H1 (cell line): ENCODE measurements at regions not wholly inside any gene's neighbourhood (a gene's known extent, or its start where the extent isn't known, plus 50 kb on each side); places are given as distances from the start of the nearest gene placed in this dataset.

ENCODE experiments used
- CTCF ChIA-PET: fragments of 300-600 bp; sonication (Branson Sonifier 250); formaldehyde crosslinking; loops from one replicate; lab custom pipeline; 2021; ENCODE audit not compliant: partially characterized antibody; lab: Charles Lee
- POLR2A ChIA-PET: fragments of 300-600 bp; sonication (Branson Sonifier 250); formaldehyde crosslinking; loops from one replicate; lab custom pipeline; 2021; ENCODE audit warnings: inconsistent platforms; ENCODE audit not compliant: partially characterized antibody; lab: Charles Lee
- DNase-seq, 2 experiments: peaks; one replicate each; pipeline versions ENCODE4 v3.0.0 to v3.0.0-alpha.2; 2010 to 2022; ENCODE audit warnings: low spot score in 2 of 2, low read depth in 1 of 2, mixed read lengths in 1 of 2
- FAIRE-seq: peaks from 2 replicates; lab custom pipeline; 2011; peaks lifted over from hg19 to GRCh38; lab: Jason Lieb, UNC
- H2AFZ ChIP-seq: 2 replicates; pipeline ENCODE4 v1.8.1; 2012; ENCODE audit warnings: low read length, inconsistent platforms
- H2AK5ac ChIP-seq: 2 replicates; pipeline ENCODE4 v1.6.1; 2013; ENCODE audit warnings: low read depth, low read length
- H2BK120ac ChIP-seq: replicated peaks from 2 replicates; pipeline ENCODE3; 2013; ENCODE audit warnings: low read depth, low read length, inconsistent platforms
- H2BK12ac ChIP-seq: 2 replicates; pipeline ENCODE4 v1.6.1; 2013; ENCODE audit warnings: low read depth, low read length
- H2BK15ac ChIP-seq: 2 replicates; pipeline ENCODE4 v1.6.1; 2013; ENCODE audit warnings: low read length
- H2BK20ac ChIP-seq: 2 replicates; pipeline ENCODE4 v1.6.1; 2013; ENCODE audit warnings: low read length
- H2BK5ac ChIP-seq: 2 replicates; pipeline ENCODE4 v1.6.1; 2013; ENCODE audit warnings: low read depth, low read length
- H3K14ac ChIP-seq: 2 replicates; pipeline ENCODE4 v1.6.1; 2013; ENCODE audit warnings: inconsistent platforms; ENCODE audit not compliant: insufficient read length
- H3K18ac ChIP-seq: 2 replicates; pipeline ENCODE4 v1.6.1; 2013; ENCODE audit warnings: low read length; ENCODE audit errors: extremely low read depth
- H3K23ac ChIP-seq: 2 replicates; pipeline ENCODE4 v1.6.1; 2013; ENCODE audit warnings: inconsistent platforms; ENCODE audit not compliant: insufficient read length
- H3K23me2 ChIP-seq: 2 replicates; pipeline ENCODE4 v1.6.1; 2013; ENCODE audit warnings: low read depth, low read length
- H3K27ac ChIP-seq: 2 replicates; pipeline ENCODE4 v1.6.1; 2011; ENCODE audit warnings: low read depth, low read length, inconsistent platforms
- H3K27me3 ChIP-seq, 4 experiments: replicated peaks in 1 of 4; 1 replicate in 1 of 4; 2 replicates in 3 of 4; pipeline versions ENCODE4 v1.6.1 to v1.8.1; 2011 to 2013; ENCODE audit warnings: low read length in 3 of 4, mild to moderate bottlenecking in 3 of 4, inconsistent platforms in 2 of 4, mixed read lengths in 2 of 4, moderate library complexity in 1 of 4; ENCODE audit not compliant: control insufficient read depth in 3 of 4, insufficient read depth in 3 of 4; ENCODE audit errors: extremely low read depth in 1 of 4
- H3K36me3 ChIP-seq, 4 experiments: 2 replicates each; pipeline versions ENCODE4 v1.6.1 to v1.8.1; 2011 to 2013; ENCODE audit warnings: mild to moderate bottlenecking in 4 of 4, low read length in 3 of 4, moderate library complexity in 2 of 4, control low read depth in 1 of 4, inconsistent platforms in 1 of 4; ENCODE audit not compliant: insufficient read depth in 4 of 4, control insufficient read depth in 2 of 4
- H3K4ac ChIP-seq: replicated peaks from 2 replicates; pipeline ENCODE3; 2013; ENCODE audit warnings: low read length, low read depth, mixed read lengths, inconsistent platforms; ENCODE audit not compliant: insufficient read length
- H3K4me1 ChIP-seq, 4 experiments: replicated peaks in 1 of 4; 1 replicate in 1 of 4; 2 replicates in 3 of 4; pipeline versions ENCODE4 v1.6.1 to v1.8.1; 2011 to 2013; ENCODE audit warnings: low read length in 3 of 4, inconsistent platforms in 2 of 4, mixed read lengths in 1 of 4; ENCODE audit not compliant: insufficient read depth in 4 of 4, control insufficient read depth in 3 of 4
- H3K4me2 ChIP-seq, 2 experiments: 2 replicates each; pipeline versions ENCODE4 v1.6.1 to v1.8.1; 2011 to 2013; ENCODE audit warnings: low read depth in 2 of 2, low read length in 2 of 2, control low read depth in 1 of 2, inconsistent platforms in 1 of 2, mild to moderate bottlenecking in 1 of 2; ENCODE audit not compliant: insufficient read depth in 1 of 2
- H3K4me3 ChIP-seq, 4 experiments: fragments of 200-600, 300-600 bp in 1 of 4; sonication (generic), shearing (Covaris generic), sonication (Bioruptor Twin) in 1 of 4; 2 replicates each; pipeline versions ENCODE4 v1.5.1 to v1.8.1; 2011 to 2016; ENCODE audit warnings: low read length in 4 of 4, low read depth in 3 of 4, control low read depth in 2 of 4, inconsistent platforms in 2 of 4, mild to moderate bottlenecking in 2 of 4, mixed read lengths in 1 of 4, moderate library complexity in 1 of 4; ENCODE audit not compliant: insufficient read depth in 2 of 4; ENCODE audit errors: extremely low read depth in 1 of 4
- H3K56ac ChIP-seq: replicated peaks from 2 replicates; pipeline ENCODE3; 2013; ENCODE audit warnings: low read depth, mild to moderate bottlenecking, mixed read lengths, low read length, inconsistent platforms; ENCODE audit not compliant: insufficient read length
- H3K79me1 ChIP-seq: 2 replicates; pipeline ENCODE4 v1.6.1; 2013; ENCODE audit warnings: low read depth, low read length, control low read depth
- H3K79me2 ChIP-seq, 2 experiments: 2 replicates each; pipeline versions ENCODE4 v1.6.1 to v1.8.1; 2012 to 2013; ENCODE audit warnings: low read length in 2 of 2, mild to moderate bottlenecking in 2 of 2, inconsistent platforms in 1 of 2; ENCODE audit not compliant: insufficient read depth in 2 of 2, control insufficient read depth in 1 of 2
- H3K9ac ChIP-seq, 4 experiments: replicated peaks in 1 of 4; 1 replicate in 1 of 4; 2 replicates in 3 of 4; pipeline versions ENCODE4 v1.6.1 to v1.8.1; 2011 to 2013; ENCODE audit warnings: low read depth in 3 of 4, low read length in 3 of 4, control low read depth in 2 of 4, mild to moderate bottlenecking in 2 of 4, moderate library complexity in 2 of 4, inconsistent platforms in 1 of 4; ENCODE audit errors: extremely low read depth in 1 of 4
- H3K9me3 ChIP-seq, 2 experiments: 2 replicates each; pipeline versions ENCODE4 v1.6.1 to v1.8.1; 2012 to 2013; ENCODE audit warnings: mild to moderate bottlenecking in 2 of 2, moderate library complexity in 2 of 2, control low read depth in 1 of 2, inconsistent platforms in 1 of 2, low read depth in 1 of 2, low read length in 1 of 2, mixed read lengths in 1 of 2; ENCODE audit not compliant: insufficient read depth in 2 of 2
- H4K20me1 ChIP-seq, 2 experiments: replicated peaks in 1 of 2; 2 replicates each; pipeline versions ENCODE3 to v1.8.1; 2011 to 2013; ENCODE audit warnings: inconsistent platforms in 2 of 2, low read length in 2 of 2, mild to moderate bottlenecking in 1 of 2; ENCODE audit not compliant: insufficient read depth in 2 of 2, control insufficient read depth in 1 of 2
- H4K5ac ChIP-seq: 2 replicates; pipeline ENCODE4 v1.6.1; 2013; ENCODE audit warnings: low read length, low read depth, mixed read lengths, inconsistent platforms; ENCODE audit not compliant: insufficient read length
- H4K8ac ChIP-seq: 2 replicates; pipeline ENCODE4 v1.8.0; 2013; ENCODE audit warnings: mild to moderate bottlenecking, moderate library complexity, low read length, inconsistent platforms; ENCODE audit not compliant: insufficient read depth; ENCODE audit errors: extremely low read depth
- H4K91ac ChIP-seq: replicated peaks from 2 replicates; pipeline ENCODE3; 2013; ENCODE audit warnings: low read length, mixed read lengths, inconsistent platforms; ENCODE audit not compliant: insufficient read length
- KDM5A ChIP-seq: fragments of 200-600 bp; IDR thresholded peaks from 2 replicates; pipeline ENCODE4 v1.7.1; 2012; ENCODE audit warnings: mild to moderate bottlenecking, low read length, inconsistent platforms, mixed read lengths
- SIN3A ChIP-seq, 2 experiments: IDR thresholded peaks in 1 of 2; conservative IDR thresholded peaks in 1 of 2; 2 replicates each; pipeline ENCODE4 v1.6.1; 2011 to 2012; ENCODE audit warnings: low read length in 2 of 2, improper control_type of control experiment in 1 of 2, low read depth in 1 of 2, mild to moderate bottlenecking in 1 of 2
- WGBS, 2 experiments: shearing (Covaris generic) in 1 of 2; methylation state at CpG; one replicate each; pipeline versions ENCODE4 v1.1.6 to v1.1.7; 2013 to 2015; ENCODE audit warnings: low lambda C conversion rate in 2 of 2, mixed read lengths in 2 of 2, inconsistent platforms in 1 of 2, low coverage in 1 of 2, missing lambda C conversion rate in 1 of 2; ENCODE audit not compliant: insufficient replicate concordance in 2 of 2, insufficient coverage in 1 of 2, insufficient read length in 1 of 2; ENCODE audit errors: extremely low coverage in 1 of 2, missing lambda C conversion rate in 1 of 2; 5-methylcytosine and 5-hydroxymethylcytosine counted together

GRCh38 chr2:154556607-154557006 lies 141.9 kb upstream of the KCNJ3 start:
- H2BK15ac ChIP-seq, result no peak overlapping the region
- FAIRE-seq (no peak), DNase-seq (no peak)
- no peak overlapping the region for H3K56ac ChIP-seq
- no peak overlapping the region for H3K14ac ChIP-seq
- 97% methylated on average over 1 of the region's 1 CpG; no CpG with 5 or more reads in 1 of the 2 experiments for WGBS, 2 experiments
- no peaks in the 10 kb centered on the region for H3K79me1 ChIP-seq
- CTCF ChIA-PET, result no interaction called here
- no peak overlapping the region for H3K4ac ChIP-seq
- H3K27me3 ChIP-seq, result no peaks in the 10 kb centered on the region
- no peak overlapping the region for H4K91ac ChIP-seq
- H2BK5ac ChIP-seq, result no peak overlapping the region
- no peak overlapping the region for H2BK20ac ChIP-seq
- H2AFZ ChIP-seq, result no peak overlapping the region
- H4K8ac ChIP-seq, result no peak overlapping the region
- H3K9ac ChIP-seq, result no peak overlapping the region
- no peak overlapping the region for H2BK12ac ChIP-seq
- H3K27ac ChIP-seq, result no peak overlapping the region
- H3K36me3 ChIP-seq, result no peaks in the 10 kb centered on the region
- H3K4me1 ChIP-seq, result no peaks in the 10 kb centered on the region
- H3K23ac ChIP-seq, result no peak overlapping the region
- H3K4me3 ChIP-seq, result no peak overlapping the region
- no peaks in the 10 kb centered on the region for H3K79me2 ChIP-seq
- no peak overlapping the region for H3K4me2 ChIP-seq
- no peak overlapping the region for H2AK5ac ChIP-seq
- no peaks in the 10 kb centered on the region for H4K20me1 ChIP-seq
- POLR2A ChIA-PET, result no interaction called here
- no peaks in the 10 kb centered on the region for H3K23me2 ChIP-seq
- no peak overlapping the region for H2BK120ac ChIP-seq
- H3K9me3 ChIP-seq, result peaks cover 0 to 3% of the 10 kb centered on the region in 2 experiments; a peak in 1 of 4 replicates
- TF ChIP-seq KDM5A (no peak), SIN3A (conservative IDR thresholded peaks at IDR 0.05 in 1 of 2, IDR thresholded peaks at IDR 0.05 in 1 of 2; ENCODE audit: low read depth in 1 of 2, low read length in 2 of 2) (no peak)
- no peak overlapping the region for H4K5ac ChIP-seq
- no peak overlapping the region for H3K18ac ChIP-seq
